RPMI8226 (cell line): ENCODE measurements at regions not wholly inside any gene's neighbourhood (a gene's known extent, or its start where the extent isn't known, plus 50 kb on each side); places are given as distances from the start of the nearest gene placed in this dataset.

Experiments
- DNase-seq: peaks from one replicate; pipeline ENCODE4 v3.0.0-alpha.2; 2015

- DNase-seq, result no peak
These were observed 98.1 kb upstream of the CCL2 start for GRCh38 chr17:34156741-34157589.

- no peak for DNase-seq
These were observed 93.4 kb upstream of the CCL2 start for GRCh38 chr17:34161690-34162089.

DNA sequence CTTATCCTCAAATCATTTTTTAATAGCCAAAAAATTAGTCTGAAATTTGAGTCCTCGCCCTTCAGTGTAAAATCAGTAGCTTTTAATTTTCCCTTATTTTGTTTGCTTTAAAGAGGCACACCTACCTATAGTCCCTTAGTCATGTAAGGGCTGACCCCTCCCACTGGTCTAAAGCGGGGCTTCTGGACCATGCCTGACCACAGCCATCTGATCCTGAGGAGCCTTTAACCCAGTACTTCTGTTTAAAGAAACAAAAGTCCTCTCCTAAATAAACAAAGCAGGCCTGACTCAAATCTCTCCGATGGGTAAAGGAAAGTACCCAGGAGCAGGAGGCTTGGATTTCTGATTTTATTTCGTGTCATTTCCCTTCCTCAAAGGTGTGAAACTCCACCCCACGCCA lies 92.0 kb upstream of the CCL2 start:
- DNase-seq, result no peak

- DNase-seq, result peak; percentile 14
These were observed 91.4 kb upstream of the CCL2 start for GRCh38 chr17:34163646-34164045.

- no peak for DNase-seq
These were observed 90.2 kb upstream of the CCL2 start for GRCh38 chr17:34164837-34165236.

- DNase-seq, result no peak
These were observed 88.7 kb upstream of the CCL2 start for GRCh38 chr17:34166352-34166751.

- DNase-seq, result no peak
These were observed 87.7 kb upstream of the CCL2 start for GRCh38 chr17:34167354-34167753.

GRCh38 chr17:34168989-34169388 lies 86.1 kb upstream of the CCL2 start:
- DNase-seq, result no peak

- no peak for DNase-seq
These were observed 85.6 kb upstream of the CCL2 start for GRCh38 chr17:34169496-34169895.

DNA sequence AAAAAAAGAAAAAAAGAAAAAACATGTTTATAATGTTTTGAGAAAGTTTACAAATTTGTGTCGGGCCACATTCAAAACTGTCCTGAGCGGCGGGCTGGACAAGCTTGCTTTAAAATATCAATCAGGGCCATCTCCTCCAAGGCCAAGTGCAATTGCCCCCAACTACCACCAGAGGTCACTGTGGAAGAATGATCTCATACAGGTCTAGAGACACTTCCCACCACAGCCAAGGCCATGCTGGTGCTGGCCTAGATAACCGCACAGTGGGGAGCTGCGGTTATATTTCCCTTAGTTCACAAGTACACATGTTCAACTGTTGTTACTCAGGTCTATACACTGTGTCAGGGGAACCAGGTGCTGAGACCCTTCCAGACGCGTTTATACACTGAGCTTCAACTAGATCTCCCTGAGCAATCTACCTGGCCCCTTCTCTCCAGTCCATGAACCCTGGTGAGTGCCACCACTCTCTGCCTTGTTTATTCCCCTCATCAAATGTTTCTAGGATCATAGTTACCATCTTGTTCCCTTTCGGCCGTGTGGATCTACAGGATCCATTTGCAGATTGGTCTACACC lies 83.8 kb upstream of the CCL2 start:
- DNase-seq, result peak; percentile 76

- no peak for DNase-seq
These were observed 82.6 kb upstream of the CCL2 start for GRCh38 chr17:34172390-34172918.

DNA sequence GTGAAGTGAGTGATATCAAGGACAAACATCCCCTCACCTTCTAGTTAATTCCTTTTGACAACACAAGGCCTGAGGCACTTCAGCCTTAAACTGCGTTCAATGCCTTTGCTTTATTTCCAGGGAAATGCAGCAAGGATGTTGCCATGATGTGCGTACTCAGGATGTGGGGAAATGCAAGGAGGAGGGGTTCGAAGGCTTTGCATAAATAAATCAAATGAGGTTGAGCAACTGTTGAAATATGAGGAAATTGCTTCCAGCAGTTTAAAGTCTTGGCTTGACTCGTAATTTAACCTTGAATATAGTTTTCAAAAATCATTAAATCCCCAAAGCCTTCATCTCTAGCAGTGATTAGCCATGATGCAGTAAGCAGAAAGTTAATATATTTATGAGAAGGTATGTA lies 81.8 kb upstream of the CCL2 start:
- no peak for DNase-seq

DNA sequence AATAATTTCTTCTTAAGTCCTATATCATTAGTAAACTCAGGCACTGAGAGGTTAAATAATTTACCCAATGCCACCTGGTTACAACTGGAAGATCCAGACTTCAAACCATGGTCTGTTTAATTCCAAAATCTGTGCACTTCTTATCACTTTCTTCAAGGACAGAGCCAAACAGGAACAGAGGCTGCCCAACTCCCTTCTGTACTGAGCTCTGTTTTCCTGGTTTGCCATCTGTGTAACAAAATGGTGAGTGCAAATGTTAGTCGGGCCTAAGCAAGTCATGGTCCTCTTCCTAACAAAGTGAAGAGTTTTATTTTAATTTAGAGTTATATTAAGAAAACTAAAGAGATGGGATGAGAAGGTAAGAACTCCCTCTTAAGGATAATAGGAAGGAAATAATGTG lies 80.6 kb upstream of the CCL2 start:
- no peak for DNase-seq

DNA sequence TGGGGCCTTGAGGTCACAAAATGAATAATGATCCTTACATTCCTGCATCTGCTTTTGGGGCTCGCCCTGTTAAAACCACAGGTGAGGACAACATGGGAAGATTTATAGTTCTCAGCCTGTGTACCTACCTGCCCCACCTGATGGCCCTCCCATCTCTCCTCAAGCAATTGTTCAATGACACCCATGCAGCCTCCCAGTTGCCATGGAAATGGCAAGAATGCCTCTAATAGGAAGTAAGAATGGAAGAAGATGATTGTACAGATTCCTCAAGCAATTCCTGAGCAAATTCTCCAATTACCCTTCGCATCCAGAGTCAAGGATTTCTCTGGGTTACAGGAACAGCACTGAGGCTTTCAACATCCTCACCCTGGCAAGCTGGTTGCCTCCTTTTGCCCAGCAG lies 78.6 kb upstream of the CCL2 start:
- DNase-seq, result no peak

DNA sequence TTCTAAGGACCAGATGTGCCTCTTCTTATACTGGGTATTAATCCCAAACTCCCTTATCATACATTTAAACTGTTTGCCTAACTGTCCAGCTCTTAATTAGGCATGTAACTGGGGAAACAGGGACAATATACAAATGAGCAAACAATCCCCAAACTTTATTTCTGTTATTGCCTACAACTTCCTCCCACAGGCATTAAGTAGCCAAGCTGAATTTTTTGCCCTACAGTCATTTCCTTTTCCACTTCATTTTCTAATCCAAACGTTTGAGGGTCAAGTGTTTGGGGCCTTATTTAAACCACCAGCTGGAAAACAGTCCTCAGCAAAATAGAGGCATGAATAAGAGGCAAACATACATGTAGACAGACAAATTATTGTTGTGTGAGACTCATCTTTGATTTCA lies 77.4 kb upstream of the CCL2 start:
- DNase-seq, result no peak

DNA sequence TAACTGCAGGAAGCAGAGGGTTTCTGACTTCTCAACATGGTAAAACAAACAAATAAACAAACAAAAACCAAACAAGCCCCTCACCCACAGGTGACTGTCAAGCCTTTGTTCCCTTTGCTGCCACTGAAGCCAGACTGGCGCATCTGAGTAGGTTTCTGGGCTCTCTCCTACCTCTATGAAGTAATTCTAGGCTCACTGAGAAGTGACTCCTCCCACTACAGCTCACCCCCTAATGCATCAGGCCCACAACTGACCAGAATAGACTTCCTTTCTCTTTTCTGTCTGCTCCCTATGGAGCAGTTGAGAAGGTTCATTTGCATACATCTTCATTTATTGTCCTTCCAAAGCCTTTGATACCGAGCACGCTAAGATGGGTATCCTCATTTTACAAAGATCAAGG lies 77.0 kb upstream of the CCL2 start:
- DNase-seq, result no peak

- DNase-seq, result no peak
These were observed 72.9 kb upstream of the CCL2 start for GRCh38 chr17:34182036-34182803.

DNA sequence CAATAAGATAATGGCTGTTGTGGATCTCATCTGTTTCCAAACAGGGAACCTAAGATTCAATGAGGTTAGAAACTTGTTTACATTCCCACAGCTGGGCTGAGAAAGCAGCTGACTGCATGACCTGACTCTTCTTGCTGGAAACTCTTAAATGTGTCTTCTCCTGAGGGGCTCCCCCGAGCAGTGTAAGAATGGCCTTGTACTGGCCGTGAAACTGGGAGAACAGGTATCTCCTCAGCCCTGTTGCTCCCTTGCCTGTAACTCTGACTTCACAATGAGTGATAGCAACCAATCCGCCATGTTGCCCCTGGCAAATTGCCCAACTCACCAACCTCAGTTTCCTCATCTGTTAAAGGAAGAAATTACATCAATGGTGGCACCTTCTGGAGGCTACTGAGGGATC lies 59.1 kb upstream of the CCL2 start:
- DNase-seq, result no peak

DNA sequence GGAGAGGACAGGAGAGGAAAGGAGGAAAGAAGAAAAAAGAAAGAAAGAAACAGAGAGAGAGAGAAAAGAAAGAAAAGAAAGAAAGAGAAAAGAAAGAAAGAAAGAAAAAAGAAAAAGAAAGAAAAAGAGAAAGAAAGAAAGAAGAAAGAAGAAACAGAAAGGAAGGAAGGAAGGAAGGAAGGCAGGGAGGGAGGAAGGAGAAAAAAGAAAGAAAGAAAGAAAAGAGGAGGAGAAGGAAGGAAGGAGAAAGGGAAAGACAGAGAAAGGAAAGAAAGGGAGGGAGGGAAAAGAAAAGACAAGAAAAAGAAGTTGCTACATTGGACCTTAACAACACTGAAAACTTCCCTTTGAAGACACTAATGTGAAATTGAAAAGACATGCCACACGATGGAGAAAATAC lies 56.6 kb upstream of the CCL2 start:
- DNase-seq, result no peak

DNA sequence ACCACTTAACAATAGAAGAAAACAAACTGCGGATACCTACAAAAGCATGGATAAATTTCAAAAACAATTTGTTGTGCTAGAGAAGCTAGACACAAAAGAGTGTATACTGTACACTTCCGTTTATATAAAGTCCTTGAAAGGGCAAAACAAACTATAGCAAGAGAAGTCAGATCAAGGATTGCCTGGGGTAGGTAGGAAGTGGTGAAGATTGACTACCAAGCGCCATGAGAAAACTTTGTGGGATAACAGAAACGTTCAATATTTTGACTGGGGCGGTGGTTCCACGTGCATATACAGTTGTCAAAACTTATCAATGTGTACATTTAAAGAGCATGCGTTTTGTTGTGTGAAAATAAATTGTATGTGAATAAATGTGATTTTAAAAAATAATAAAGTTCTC lies 55.6 kb upstream of the CCL2 start:
- no peak for DNase-seq

DNA sequence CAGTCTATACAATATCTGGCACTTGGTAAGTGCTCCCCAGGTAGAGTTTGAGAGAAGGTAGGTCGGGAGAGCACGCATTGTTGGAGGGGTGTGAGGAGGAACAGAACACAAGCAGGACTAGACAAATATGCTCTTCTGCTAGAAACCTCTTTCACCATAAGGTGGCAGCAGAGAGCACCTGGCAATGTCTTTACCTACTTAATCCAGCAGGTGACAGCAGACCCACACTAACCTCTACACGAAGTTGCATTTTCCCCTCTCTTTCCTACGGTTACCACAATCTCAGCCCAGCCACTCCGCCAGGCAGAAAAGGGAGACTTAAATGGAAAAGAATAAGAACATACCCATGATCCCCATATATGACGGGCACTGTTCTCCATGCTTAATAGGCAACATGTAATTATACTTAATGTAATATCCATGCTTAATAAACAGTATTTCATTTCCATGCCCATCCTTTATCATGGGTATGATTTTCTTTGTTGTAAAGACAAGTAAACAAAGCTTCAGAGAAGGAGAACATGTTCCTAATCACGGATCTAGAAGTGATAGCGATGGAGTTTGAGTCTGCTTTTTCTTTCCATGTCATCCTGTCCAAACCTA lies 55.1 kb upstream of the CCL2 start:
- peak; percentile 86 for DNase-seq

DNA sequence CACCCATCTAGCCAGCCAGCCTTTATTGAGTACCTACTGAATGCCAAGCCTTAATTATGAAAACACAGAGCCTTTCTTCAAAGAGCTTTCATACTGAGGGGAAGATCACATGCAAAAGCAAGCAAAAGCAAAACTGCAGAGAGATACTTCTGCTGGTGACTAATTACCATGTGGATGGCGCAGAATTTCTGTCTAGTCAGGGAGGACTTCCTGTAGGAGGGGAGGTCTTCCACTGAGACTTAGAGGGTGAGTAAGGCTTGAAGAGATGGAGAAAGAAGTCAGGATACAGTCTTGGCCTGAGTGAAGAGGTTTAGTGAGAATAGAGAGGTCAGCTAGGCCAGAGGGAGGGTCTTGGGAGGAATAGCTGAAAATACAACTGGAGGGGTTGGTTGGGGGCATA lies 53.9 kb upstream of the CCL2 start:
- no peak for DNase-seq

DNA sequence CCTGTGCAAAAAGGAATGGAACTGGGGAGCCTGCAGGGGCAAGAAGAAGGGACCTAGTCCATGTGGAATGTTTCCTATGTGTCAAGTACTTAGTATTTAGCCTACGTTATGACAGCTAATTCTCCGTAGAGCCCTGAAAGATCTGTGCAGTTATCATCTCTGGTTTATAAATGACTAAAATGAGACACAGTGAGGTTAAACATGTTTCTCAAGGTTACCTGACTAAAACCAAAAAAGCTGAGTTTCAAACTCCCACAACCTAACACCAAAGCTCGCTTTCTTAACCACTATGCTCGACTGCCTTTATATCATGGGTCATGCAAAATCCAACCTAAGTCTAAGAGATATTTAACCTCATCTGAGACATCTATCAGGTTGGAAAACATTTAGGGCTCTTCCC lies 53.3 kb upstream of the CCL2 start:
- DNase-seq, result no peak
